HL-60 (cell line): ENCODE measurements at regions not wholly inside any gene's neighbourhood (a gene's known extent, or its start where the extent isn't known, plus 50 kb on each side); places are given as distances from the start of the nearest gene placed in this dataset.

ENCODE experiments used
- CTCF ChIP-seq: IDR thresholded peaks from one replicate; pipeline ENCODE4 v1.5.1; 2011; ENCODE audit warnings: low read length, control low read depth, inconsistent platforms; ENCODE audit not compliant: insufficient read depth
- SPI1 ChIP-seq: IDR thresholded peaks from 2 replicates; pipeline ENCODE4 v1.6.1; 2012; ENCODE audit warnings: low read depth, mild to moderate bottlenecking, borderline replicate concordance

- TF ChIP-seq SPI1 (no peak), CTCF (no peak)
Observed at GRCh38 chr2:81658227-81658626, 1353.7 kb upstream of the LRRTM1 start.
